A673 (cell line): ENCODE measurements at regions not wholly inside any gene's neighbourhood (a gene's known extent, or its start where the extent isn't known, plus 50 kb on each side); places are given as distances from the start of the nearest gene placed in this dataset.

ENCODE experiments used
- BruUV-seq: library from RNA; stranded (reverse); fragments of 400-500 nt; replicated peaks from 2 replicates; lab custom pipeline; 2021; lab: Mats Ljungman, UMichigan
- CTCF ChIA-PET: fragments of 300-600 bp; sonication (Branson Sonifier 250); formaldehyde crosslinking; loops from one replicate; lab custom pipeline; 2022; ENCODE audit warnings: antibody characterized with exemption; lab: Charles Lee
- POLR2A ChIA-PET: fragments of 300-600 bp; sonication (Branson Sonifier 250); formaldehyde crosslinking; loops from one replicate; lab custom pipeline; 2022; ENCODE audit warnings: antibody characterized with exemption; ENCODE audit not compliant: low non-redundant PET; lab: Charles Lee
- DNase-seq: peaks from one replicate; pipeline ENCODE4 v3.0.0-alpha.2; 2015; ENCODE audit warnings: low spot score
- H3K27ac ChIP-seq: fragments of 200-600 bp; sonication (generic); 2 replicates; pipeline ENCODE4 v1.5.1; 2016; ENCODE audit warnings: mixed run types, low read depth, mild to moderate bottlenecking, mixed read lengths, antibody characterized with exemption, low read length; ENCODE audit not compliant: poor library complexity, severe bottlenecking
- H3K27me3 ChIP-seq: fragments of 200-600 bp; sonication (generic); replicated peaks from 2 replicates; pipeline ENCODE4 v1.6.1; 2017; ENCODE audit warnings: mixed run types, low read depth, mild to moderate bottlenecking, mixed read lengths, antibody characterized with exemption, low read length; ENCODE audit not compliant: insufficient read depth, poor library complexity
- H3K36me3 ChIP-seq: fragments of 200-600 bp; sonication (generic); 2 replicates; pipeline ENCODE4 v1.6.1; 2016; ENCODE audit warnings: mixed run types, mild to moderate bottlenecking, mixed read lengths, antibody characterized with exemption, low read length; ENCODE audit not compliant: insufficient read depth, poor library complexity, severe bottlenecking
- H3K4me1 ChIP-seq: fragments of 200-600 bp; sonication (generic); 2 replicates; pipeline ENCODE4 v1.6.1; 2017; ENCODE audit warnings: mixed run types, mild to moderate bottlenecking, mixed read lengths, antibody characterized with exemption, low read length; ENCODE audit not compliant: insufficient read depth, poor library complexity, severe bottlenecking
- H3K4me3 ChIP-seq: fragments of 200-600 bp; sonication (generic); 2 replicates; pipeline ENCODE4 v1.5.1; 2016; ENCODE audit warnings: low read depth, mixed run types, mild to moderate bottlenecking, mixed read lengths, low read length; ENCODE audit not compliant: poor library complexity, severe bottlenecking
- H3K9me3 ChIP-seq: fragments of 200-600 bp; sonication (generic); 2 replicates; pipeline ENCODE4 v1.6.1; 2016; ENCODE audit warnings: mixed run types, low read depth, mild to moderate bottlenecking, mixed read lengths, antibody characterized with exemption, low read length; ENCODE audit not compliant: poor library complexity, severe bottlenecking
- EZH2 ChIP-seq: fragments of 200-600 bp; sonication (generic); IDR thresholded peaks from 2 replicates; pipeline ENCODE4 v1.6.1; 2017; ENCODE audit warnings: borderline replicate concordance, low read depth, mild to moderate bottlenecking, mixed read lengths, antibody characterized with exemption, low read length; ENCODE audit not compliant: poor library complexity, severe bottlenecking
- intact Hi-C: fragments of 100-400 bp; cut with micrococcal nuclease; formaldehyde crosslinking; loops from one replicate; pipeline ENCODE4 v1.10.0; 2022; ENCODE audit not compliant: unreplicated experiment
- TF ChIP-seq, protein P1 (sequence below): fragments of 300-800, 200-600 bp; sonication (generic); conservative IDR thresholded peaks from 2 replicates; pipeline ENCODE4 v1.5.1; 2017; ENCODE audit warnings: low read depth, mild to moderate bottlenecking, antibody characterized with exemption, low read length, moderate library complexity, mixed read lengths

DNA sequence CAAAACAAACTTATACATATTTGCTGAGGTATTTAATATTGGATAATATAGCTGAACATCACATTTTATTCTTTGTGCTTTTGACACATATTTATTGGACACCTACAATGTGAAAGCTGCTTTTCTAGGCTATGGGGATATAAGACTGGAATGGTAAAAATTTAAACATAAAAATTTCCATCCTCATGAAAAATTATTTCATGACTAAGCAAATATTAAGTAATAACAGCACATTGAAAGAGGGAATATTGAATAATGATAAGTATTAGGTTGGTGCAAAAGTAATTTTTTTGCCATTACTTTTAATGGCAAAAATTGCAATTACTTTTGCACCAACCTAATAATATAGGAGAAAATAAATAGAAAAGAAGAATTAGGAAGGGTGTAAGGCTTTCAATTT is 972.5 kb upstream of the CDH8 start:
- ChIA-PET CTCF (no interaction called here), POLR2A (no interaction called here)
- H3K27me3 ChIP-seq: no peaks in the 10 kb centered on the region
- no peak overlapping the region for H3K27ac ChIP-seq
- no peaks in the 10 kb centered on the region for H3K4me1 ChIP-seq
- no peaks in the 10 kb centered on the region for H3K9me3 ChIP-seq
- H3K4me3 ChIP-seq: no peak overlapping the region
- no peak for DNase-seq
- intact Hi-C loops: no loop called here
- TF ChIP-seq, protein P1, sequence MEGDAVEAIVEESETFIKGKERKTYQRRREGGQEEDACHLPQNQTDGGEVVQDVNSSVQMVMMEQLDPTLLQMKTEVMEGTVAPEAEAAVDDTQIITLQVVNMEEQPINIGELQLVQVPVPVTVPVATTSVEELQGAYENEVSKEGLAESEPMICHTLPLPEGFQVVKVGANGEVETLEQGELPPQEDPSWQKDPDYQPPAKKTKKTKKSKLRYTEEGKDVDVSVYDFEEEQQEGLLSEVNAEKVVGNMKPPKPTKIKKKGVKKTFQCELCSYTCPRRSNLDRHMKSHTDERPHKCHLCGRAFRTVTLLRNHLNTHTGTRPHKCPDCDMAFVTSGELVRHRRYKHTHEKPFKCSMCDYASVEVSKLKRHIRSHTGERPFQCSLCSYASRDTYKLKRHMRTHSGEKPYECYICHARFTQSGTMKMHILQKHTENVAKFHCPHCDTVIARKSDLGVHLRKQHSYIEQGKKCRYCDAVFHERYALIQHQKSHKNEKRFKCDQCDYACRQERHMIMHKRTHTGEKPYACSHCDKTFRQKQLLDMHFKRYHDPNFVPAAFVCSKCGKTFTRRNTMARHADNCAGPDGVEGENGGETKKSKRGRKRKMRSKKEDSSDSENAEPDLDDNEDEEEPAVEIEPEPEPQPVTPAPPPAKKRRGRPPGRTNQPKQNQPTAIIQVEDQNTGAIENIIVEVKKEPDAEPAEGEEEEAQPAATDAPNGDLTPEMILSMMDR: no peak
- TF ChIP-seq EZH2: no peak
- no TSS peak for BruUV-seq
- no peaks in the 10 kb centered on the region for H3K36me3 ChIP-seq

DNA sequence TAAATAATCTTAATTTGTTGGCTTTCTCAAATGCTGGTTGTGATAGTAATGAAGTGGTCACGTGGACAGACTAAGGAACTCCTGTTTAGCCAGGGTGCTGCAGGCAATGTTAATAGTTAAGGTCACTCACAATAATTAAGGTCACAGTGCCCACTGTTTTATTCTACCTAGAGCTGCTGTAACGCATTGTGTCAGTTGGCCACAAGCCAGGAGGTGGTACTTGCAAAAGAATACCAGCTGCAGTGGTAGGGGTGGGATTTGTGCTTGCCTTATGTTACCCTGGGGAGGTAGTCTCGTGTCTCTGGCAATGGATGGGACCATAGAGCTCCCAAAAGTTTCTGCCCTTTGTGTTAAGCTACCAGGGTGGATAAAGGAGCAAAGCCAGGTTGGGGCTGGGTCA is 969.1 kb upstream of the CDH8 start:
- Histone ChIP-seq H3K27me3 (no peaks in the 10 kb centered on the region), H3K4me1 (no peaks in the 10 kb centered on the region), H3K4me3 (no peak overlapping the region), H3K27ac (no peak overlapping the region), H3K36me3 (no peaks in the 10 kb centered on the region), H3K9me3 (no peaks in the 10 kb centered on the region)
- ChIA-PET POLR2A (no interaction called here), CTCF (no interaction called here)
- BruUV-seq: no TSS peak
- intact Hi-C loops: no loop called here
- DNase-seq: no peak
- TF ChIP-seq EZH2: no peak
- TF ChIP-seq, protein P1: no peak

DNA sequence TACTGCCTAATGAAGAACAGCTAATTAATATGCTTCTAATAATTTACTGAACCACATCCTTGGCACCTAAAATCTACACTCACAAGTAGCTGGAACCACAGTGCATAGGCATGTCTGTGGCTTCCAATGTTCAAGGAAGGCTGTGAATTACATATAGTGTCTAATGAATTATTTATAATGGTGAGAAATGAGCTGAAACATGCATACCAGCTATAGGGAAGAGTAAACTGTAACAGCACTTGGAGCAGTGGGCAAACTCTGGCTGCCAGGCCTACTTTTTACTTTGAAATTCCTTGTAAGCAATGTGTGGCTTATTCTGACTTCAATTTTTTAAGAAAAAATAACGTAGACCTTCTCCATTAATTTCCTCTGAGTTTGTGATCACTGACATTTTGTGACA is 953.2 kb upstream of the CDH8 start:
- CTCF ChIA-PET: no interaction called here
- H3K4me1 ChIP-seq: no peaks in the 10 kb centered on the region
- POLR2A ChIA-PET: no interaction called here
- no peaks in the 10 kb centered on the region for H3K9me3 ChIP-seq
- no TSS peak for BruUV-seq
- H3K27ac ChIP-seq: no peak overlapping the region
- no peaks in the 10 kb centered on the region for H3K27me3 ChIP-seq
- no peaks in the 10 kb centered on the region for H3K36me3 ChIP-seq
- DNase-seq: no peak
- no peak for TF ChIP-seq EZH2
- TF ChIP-seq, protein P1: no peak
- intact Hi-C loops: no loop called here
- no peak overlapping the region for H3K4me3 ChIP-seq
